IMR-90 (cell line): ENCODE measurements at regions not wholly inside any gene's neighbourhood (a gene's known extent, or its start where the extent isn't known, plus 50 kb on each side); places are given as distances from the start of the nearest gene placed in this dataset.
A peak's percentile ranks its signal among the peaks of the same experiment; 100 is the strongest.

ENCODE experiments used
- ATAC-seq: fragments of 200-7000 bp; cut with Tn5 transposase; 2 replicates; pipeline ENCODE4 v1.9.1; 2020; ENCODE audit warnings: low read depth, mild to moderate bottlenecking, moderate library complexity
- BruUV-seq: library from RNA; stranded (reverse); fragments of 400-500 nt; replicated peaks from 2 replicates; lab custom pipeline; 2021; lab: Mats Ljungman, UMichigan
- CTCF ChIA-PET: fragments of 300-600 bp; formaldehyde crosslinking; extraction: SDS; loops from one replicate; lab custom pipeline; 2021; ENCODE audit warnings: antibody characterized with exemption; lab: Yijun Ruan, JAX
- POLR2A ChIA-PET: fragments of 300-600 bp; sonication (Branson Sonifier 250); formaldehyde crosslinking; loops from one replicate; lab custom pipeline; 2022; ENCODE audit warnings: antibody characterized with exemption; ENCODE audit not compliant: unreplicated experiment; lab: Charles Lee
- DNase-seq: peaks from one replicate; pipeline ENCODE4 v3.0.0; 2013
- H2AFZ ChIP-seq: replicated peaks from 2 replicates; pipeline ENCODE3; 2013; ENCODE audit warnings: low read length, mild to moderate bottlenecking; ENCODE audit not compliant: poor library complexity
- H2AK5ac ChIP-seq: 2 replicates; pipeline ENCODE4 v1.6.1; 2013; ENCODE audit warnings: low read depth, low read length, inconsistent platforms
- H2AK9ac ChIP-seq: replicated peaks from 2 replicates; pipeline ENCODE3; 2013; ENCODE audit warnings: mild to moderate bottlenecking, low read depth, low read length, moderate library complexity; ENCODE audit not compliant: poor library complexity
- H2BK120ac ChIP-seq: 2 replicates; pipeline ENCODE4 v1.6.1; 2013; ENCODE audit warnings: low read depth, low read length, inconsistent platforms
- H2BK15ac ChIP-seq: 3 replicates; pipeline ENCODE4 v1.6.1; 2013; ENCODE audit warnings: low read depth, low read length, inconsistent platforms
- H2BK20ac ChIP-seq: 2 replicates; pipeline ENCODE4 v1.6.1; 2013; ENCODE audit warnings: low read depth, mild to moderate bottlenecking, inconsistent platforms, low read length, moderate library complexity
- H2BK5ac ChIP-seq: 2 replicates; pipeline ENCODE4 v1.6.1; 2013; ENCODE audit warnings: mild to moderate bottlenecking, low read depth, low read length, inconsistent platforms; ENCODE audit not compliant: poor library complexity, severe bottlenecking
- H3K14ac ChIP-seq: replicated peaks from 2 replicates; pipeline ENCODE4 v1.6.1; 2013; ENCODE audit warnings: low read depth, low read length, inconsistent platforms
- H3K18ac ChIP-seq: 2 replicates; pipeline ENCODE4 v1.6.1; 2013; ENCODE audit warnings: low read depth, low read length, control low read depth
- H3K23ac ChIP-seq: 2 replicates; pipeline ENCODE4 v1.6.1; 2013; ENCODE audit warnings: low read depth, low read length, inconsistent platforms
- H3K27ac ChIP-seq: 2 replicates; pipeline ENCODE4 v1.5.1; 2013; ENCODE audit warnings: mild to moderate bottlenecking, control low read depth, low read length; ENCODE audit not compliant: insufficient read depth
- H3K27me3 ChIP-seq: 2 replicates; pipeline ENCODE4 v1.6.1; 2013; ENCODE audit warnings: low read length; ENCODE audit not compliant: control insufficient read depth, insufficient read depth
- H3K36me3 ChIP-seq: 2 replicates; pipeline ENCODE4 v1.6.1; 2013; ENCODE audit warnings: low read length, mixed read lengths; ENCODE audit not compliant: control insufficient read depth, insufficient read depth
- H3K4ac ChIP-seq: 2 replicates; pipeline ENCODE4 v1.6.1; 2013; ENCODE audit warnings: low read depth, low read length, inconsistent platforms
- H3K4me1 ChIP-seq: 2 replicates; pipeline ENCODE4 v1.6.1; 2013; ENCODE audit warnings: low read length, mixed read lengths; ENCODE audit not compliant: control insufficient read depth, insufficient read depth
- H3K4me2 ChIP-seq: 2 replicates; pipeline ENCODE4 v1.6.1; 2013; ENCODE audit warnings: low read depth, mild to moderate bottlenecking, control low read depth, low read length, moderate library complexity
- H3K4me3 ChIP-seq: 2 replicates; pipeline ENCODE4 v1.5.1; 2013; ENCODE audit warnings: low read depth, mild to moderate bottlenecking, control low read depth, low read length, moderate library complexity; ENCODE audit not compliant: insufficient read depth
- H3K56ac ChIP-seq: 2 replicates; pipeline ENCODE4 v1.6.1; 2013; ENCODE audit warnings: low read length, inconsistent platforms; ENCODE audit not compliant: insufficient read depth; ENCODE audit errors: extremely low read depth
- H3K79me1 ChIP-seq, 2 experiments: 2 replicates each; pipeline ENCODE4 v1.6.1; 2013; ENCODE audit warnings: low read length in 2 of 2, inconsistent platforms in 1 of 2, low read depth in 1 of 2
- H3K9ac ChIP-seq: 2 replicates; pipeline ENCODE4 v1.6.1; 2013; ENCODE audit warnings: low read depth, low read length, control low read depth
- H3K9me1 ChIP-seq: 2 replicates; pipeline ENCODE4 v1.6.1; 2013; ENCODE audit warnings: low read length, inconsistent platforms; ENCODE audit not compliant: insufficient read depth
- H3K9me3 ChIP-seq: 2 replicates; pipeline ENCODE4 v1.6.1; 2013; ENCODE audit warnings: low read length; ENCODE audit not compliant: control insufficient read depth, insufficient read depth
- H4K20me1 ChIP-seq: 2 replicates; pipeline ENCODE4 v1.6.1; 2013; ENCODE audit warnings: low read length, inconsistent platforms; ENCODE audit not compliant: insufficient read depth
- H4K5ac ChIP-seq: 2 replicates; pipeline ENCODE4 v1.6.1; 2013; ENCODE audit warnings: mild to moderate bottlenecking, low read depth, low read length, control low read depth
- H4K8ac ChIP-seq, 2 experiments: 2 replicates each; pipeline ENCODE4 v1.6.1; 2013; ENCODE audit warnings: low read depth in 2 of 2, low read length in 2 of 2, control low read depth in 1 of 2, inconsistent platforms in 1 of 2
- H4K91ac ChIP-seq: 2 replicates; pipeline ENCODE4 v1.6.1; 2013; ENCODE audit warnings: low read depth, low read length, inconsistent platforms; ENCODE audit not compliant: insufficient read depth
- BHLHE40 ChIP-seq: fragments of 150-350 bp; IDR thresholded peaks from 2 replicates; pipeline ENCODE4 v1.6.1; 2016; ENCODE audit warnings: mild to moderate bottlenecking, low read depth, low read length
- CEBPB ChIP-seq: IDR thresholded peaks from 2 replicates; pipeline ENCODE4 v1.6.1; 2012; ENCODE audit warnings: low read depth, low read length, improper control_type of control experiment
- CHD1 ChIP-seq: IDR thresholded peaks from 2 replicates; pipeline ENCODE4 v1.6.1; 2012; ENCODE audit warnings: low read depth, low read length, improper control_type of control experiment
- ELK1 ChIP-seq: fragments of 150-350 bp; IDR thresholded peaks from 2 replicates; pipeline ENCODE4 v1.6.1; 2016; ENCODE audit warnings: low read depth, mild to moderate bottlenecking, low read length, moderate library complexity, borderline replicate concordance
- FOS ChIP-seq: fragments of 150-350 bp; IDR thresholded peaks from 2 replicates; pipeline ENCODE4 v1.6.1; 2016; ENCODE audit warnings: low read depth, low read length
- MAFK ChIP-seq: IDR thresholded peaks from 2 replicates; pipeline ENCODE4 v1.6.1; 2012; ENCODE audit warnings: low read depth, low read length, improper control_type of control experiment
- MAZ ChIP-seq: IDR thresholded peaks from 2 replicates; pipeline ENCODE4 v1.6.1; 2012; ENCODE audit warnings: low read depth, mild to moderate bottlenecking, low read length, improper control_type of control experiment, moderate library complexity, borderline replicate concordance
- MXI1 ChIP-seq: IDR thresholded peaks from 2 replicates; pipeline ENCODE4 v1.6.1; 2012; ENCODE audit warnings: low read depth, mild to moderate bottlenecking, low read length, moderate library complexity, borderline replicate concordance
- NFE2L2 ChIP-seq: fragments of 150-350 bp; IDR thresholded peaks from 2 replicates; pipeline ENCODE4 v1.6.1; 2016; ENCODE audit warnings: low read depth, mild to moderate bottlenecking, low read length
- POLR2A ChIP-seq: IDR thresholded peaks from 2 replicates; pipeline ENCODE4 v1.6.1; 2012; ENCODE audit warnings: mild to moderate bottlenecking, low read depth, low read length
- RAD21 ChIP-seq: IDR thresholded peaks from 2 replicates; pipeline ENCODE4 v1.6.1; 2012; ENCODE audit warnings: low read length, improper control_type of control experiment
- RCOR1 ChIP-seq: IDR thresholded peaks from 2 replicates; pipeline ENCODE4 v1.6.1; 2012; ENCODE audit warnings: mild to moderate bottlenecking, low read length, improper control_type of control experiment; ENCODE audit not compliant: insufficient replicate concordance
- RFX5 ChIP-seq: IDR thresholded peaks from 2 replicates; pipeline ENCODE4 v1.8.0; 2012; ENCODE audit warnings: low read depth, mild to moderate bottlenecking, low read length, moderate library complexity
- SMC3 ChIP-seq: fragments of 150-350 bp; IDR thresholded peaks from 2 replicates; pipeline ENCODE4 v1.6.1; 2016; ENCODE audit warnings: low read depth, mild to moderate bottlenecking, antibody characterized with exemption, low read length, moderate library complexity
- WGBS, 2 experiments: methylation state at CpG; one replicate each; pipeline versions ENCODE4 v1.1.5 to v1.1.7; 2013; ENCODE audit warnings: missing lambda C conversion rate in 2 of 2; ENCODE audit not compliant: insufficient read length in 1 of 2; ENCODE audit errors: extremely low coverage in 2 of 2; 5-methylcytosine and 5-hydroxymethylcytosine counted together
- dilution Hi-C: fragments of 300-500 bp; cut with HindIII; formaldehyde crosslinking; loops from one replicate; pipeline ENCODE4 v1.14.3; 2018; ENCODE audit warnings: low sequenced_read_pairs; ENCODE audit not compliant: unreplicated experiment
- in situ Hi-C: fragments of 300-500 bp; cut with MboI; formaldehyde crosslinking; loops from 3 replicates; pipeline ENCODE4 v1.14.3; 2019; ENCODE audit warnings: low sequenced_read_pairs, inconsistent platforms, mixed read lengths
- intact Hi-C: fragments of 100-400 bp; cut with micrococcal nuclease; formaldehyde crosslinking; loops from 2 replicates; pipeline ENCODE4 v1.10.0; 2022
- TF ChIP-seq, protein P1 (sequence below): fragments of 150-350 bp; IDR thresholded peaks from 2 replicates; pipeline ENCODE4 v1.6.1; 2017; ENCODE audit warnings: mild to moderate bottlenecking, antibody characterized with exemption, low read length, low read depth
- TF ChIP-seq, protein P2 (sequence below): conservative IDR thresholded peaks from 2 replicates; pipeline ENCODE4 v1.5.1; 2012; ENCODE audit warnings: mild to moderate bottlenecking, low read depth, low read length, improper control_type of control experiment

- peak overlapping the region; percentile 40; the same call in 1 of the 2 replicates for H4K91ac ChIP-seq
- H3K79me1 ChIP-seq = no peaks in the 10 kb centered on the region
- no peak overlapping the region; the same call in 1 of the 2 replicates for H2AK5ac ChIP-seq
- 0 out of 3 replicates have a peak overlapping the region, but pooled peaks have one; percentile 15 for H2BK15ac ChIP-seq
- ChIA-PET CTCF (no interaction called here), POLR2A (interaction anchor here (0.5 to 0.6 kb wide), 2 partner anchors 41 to 53 kb away, joined by 3 to 14 read pairs; no protein-coding TSS in a partner anchor)
- H3K4me1 ChIP-seq = no peaks in the 10 kb centered on the region
- H2AFZ ChIP-seq = no peak overlapping the region
- no peak overlapping the region for H3K18ac ChIP-seq
- no peak overlapping the region for H2AK9ac ChIP-seq
- no peaks in the 10 kb centered on the region; the same call in 1 of the 2 replicates for H3K27me3 ChIP-seq
- no peak for TF ChIP-seq MAFK
- TF ChIP-seq NFE2L2 = peak; percentile 55; the same call in 1 of the 2 replicates
- no peak for TF ChIP-seq POLR2A
- 0 out of 2 replicates have a peak, but pooled peaks have one; percentile 29 for TF ChIP-seq MXI1
- no peak for TF ChIP-seq SMC3
- TF ChIP-seq BHLHE40 = peak; percentile 14; the same call in 1 of the 2 replicates
- TF ChIP-seq, protein P1, sequence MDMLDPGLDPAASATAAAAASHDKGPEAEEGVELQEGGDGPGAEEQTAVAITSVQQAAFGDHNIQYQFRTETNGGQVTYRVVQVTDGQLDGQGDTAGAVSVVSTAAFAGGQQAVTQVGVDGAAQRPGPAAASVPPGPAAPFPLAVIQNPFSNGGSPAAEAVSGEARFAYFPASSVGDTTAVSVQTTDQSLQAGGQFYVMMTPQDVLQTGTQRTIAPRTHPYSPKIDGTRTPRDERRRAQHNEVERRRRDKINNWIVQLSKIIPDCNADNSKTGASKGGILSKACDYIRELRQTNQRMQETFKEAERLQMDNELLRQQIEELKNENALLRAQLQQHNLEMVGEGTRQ = no peak
- TF ChIP-seq FOS = no peak
- TF ChIP-seq MAZ = no peak
- no peak for TF ChIP-seq RCOR1
- TF ChIP-seq ELK1 = no peak
- TF ChIP-seq RAD21 = no peak
- TF ChIP-seq CHD1 = no peak
- TF ChIP-seq RFX5 = no peak
- TF ChIP-seq CEBPB = peak; percentile 95
- TF ChIP-seq, protein P2, sequence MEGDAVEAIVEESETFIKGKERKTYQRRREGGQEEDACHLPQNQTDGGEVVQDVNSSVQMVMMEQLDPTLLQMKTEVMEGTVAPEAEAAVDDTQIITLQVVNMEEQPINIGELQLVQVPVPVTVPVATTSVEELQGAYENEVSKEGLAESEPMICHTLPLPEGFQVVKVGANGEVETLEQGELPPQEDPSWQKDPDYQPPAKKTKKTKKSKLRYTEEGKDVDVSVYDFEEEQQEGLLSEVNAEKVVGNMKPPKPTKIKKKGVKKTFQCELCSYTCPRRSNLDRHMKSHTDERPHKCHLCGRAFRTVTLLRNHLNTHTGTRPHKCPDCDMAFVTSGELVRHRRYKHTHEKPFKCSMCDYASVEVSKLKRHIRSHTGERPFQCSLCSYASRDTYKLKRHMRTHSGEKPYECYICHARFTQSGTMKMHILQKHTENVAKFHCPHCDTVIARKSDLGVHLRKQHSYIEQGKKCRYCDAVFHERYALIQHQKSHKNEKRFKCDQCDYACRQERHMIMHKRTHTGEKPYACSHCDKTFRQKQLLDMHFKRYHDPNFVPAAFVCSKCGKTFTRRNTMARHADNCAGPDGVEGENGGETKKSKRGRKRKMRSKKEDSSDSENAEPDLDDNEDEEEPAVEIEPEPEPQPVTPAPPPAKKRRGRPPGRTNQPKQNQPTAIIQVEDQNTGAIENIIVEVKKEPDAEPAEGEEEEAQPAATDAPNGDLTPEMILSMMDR = no peak
- H4K8ac ChIP-seq = peak overlapping the region in 1 of 2 experiments; percentile 8; a peak in 1 of 4 replicates
- H3K4me3 ChIP-seq = no peak overlapping the region
- H3K36me3 ChIP-seq = no peaks in the 10 kb centered on the region
- intact Hi-C loops = no loop called here
- BruUV-seq = no TSS peak
- H3K27ac ChIP-seq = no peak overlapping the region
- H2BK5ac ChIP-seq = no peak overlapping the region
- peak overlapping the region; percentile 78 for H2BK20ac ChIP-seq
- H4K20me1 ChIP-seq = no peaks in the 10 kb centered on the region
- no peak overlapping the region; the same call in 1 of the 2 replicates for H3K23ac ChIP-seq
- in situ Hi-C loops = no loop called here
- no CpG with 5 or more reads among the region's 4 CpGs for WGBS, 2 experiments
- dilution Hi-C loops = no loop called here
- DNase-seq (peak; percentile 76), ATAC-seq (peak; percentile 67)
- no peak overlapping the region for H4K5ac ChIP-seq
- H3K14ac ChIP-seq = peak overlapping the region; percentile 37; the same call in 1 of the 2 replicates
- no peak overlapping the region for H3K56ac ChIP-seq
- no peak overlapping the region for H3K9ac ChIP-seq
- no peak overlapping the region for H3K4me2 ChIP-seq
- H2BK120ac ChIP-seq = peak overlapping the region; percentile 60
- H3K9me1 ChIP-seq = no peaks in the 10 kb centered on the region; the same call in 1 of the 2 replicates
- no peaks in the 10 kb centered on the region for H3K9me3 ChIP-seq
- H3K4ac ChIP-seq = peak overlapping the region; percentile 50
Measured at GRCh38 chr13:24097064-24097463, 63.5 kb upstream of the SPATA13 start.
